Endothelial cell (in vitro differentiated cells): ENCODE measurements at regions not wholly inside any gene's neighbourhood (a gene's known extent, or its start where the extent isn't known, plus 50 kb on each side); places are given as distances from the start of the nearest gene placed in this dataset.

Source experiments
- DNase-seq: peaks from one replicate; pipeline ENCODE4 v3.0.0; 2021; ENCODE audit warnings: low spot score
- H3K27ac Mint-ChIP-seq: one replicate; pipeline ENCODE4 v1.8.0; 2021; ENCODE audit warnings: mixed read lengths, inconsistent platforms; ENCODE audit not compliant: unreplicated experiment
- H3K27me3 Mint-ChIP-seq: one replicate; pipeline ENCODE4 v1.8.0; 2021; ENCODE audit warnings: mild to moderate bottlenecking, moderate library complexity, mixed read lengths, inconsistent platforms; ENCODE audit not compliant: unreplicated experiment
- H3K36me3 Mint-ChIP-seq: one replicate; pipeline ENCODE4 v1.8.0; 2021; ENCODE audit warnings: mild to moderate bottlenecking, low read depth, mixed read lengths, inconsistent platforms; ENCODE audit not compliant: unreplicated experiment
- H3K4me1 Mint-ChIP-seq: one replicate; pipeline ENCODE4 v1.8.0; 2021; ENCODE audit warnings: mild to moderate bottlenecking, mixed read lengths, inconsistent platforms; ENCODE audit not compliant: unreplicated experiment
- H3K4me3 Mint-ChIP-seq: one replicate; pipeline ENCODE4 v1.8.0; 2021; ENCODE audit warnings: mild to moderate bottlenecking, mixed read lengths, inconsistent platforms; ENCODE audit not compliant: unreplicated experiment
- H3K9me3 Mint-ChIP-seq: one replicate; pipeline ENCODE4 v1.8.0; 2021; ENCODE audit warnings: mixed read lengths, inconsistent platforms; ENCODE audit not compliant: unreplicated experiment
- TF ChIP-seq, protein P1 (sequence below): fragments of 200-600 bp; sonication (generic); IDR thresholded peaks from one replicate; pipeline ENCODE4 v1.5.0; 2021; ENCODE audit warnings: antibody characterized with exemption; ENCODE audit not compliant: unreplicated experiment

DNA sequence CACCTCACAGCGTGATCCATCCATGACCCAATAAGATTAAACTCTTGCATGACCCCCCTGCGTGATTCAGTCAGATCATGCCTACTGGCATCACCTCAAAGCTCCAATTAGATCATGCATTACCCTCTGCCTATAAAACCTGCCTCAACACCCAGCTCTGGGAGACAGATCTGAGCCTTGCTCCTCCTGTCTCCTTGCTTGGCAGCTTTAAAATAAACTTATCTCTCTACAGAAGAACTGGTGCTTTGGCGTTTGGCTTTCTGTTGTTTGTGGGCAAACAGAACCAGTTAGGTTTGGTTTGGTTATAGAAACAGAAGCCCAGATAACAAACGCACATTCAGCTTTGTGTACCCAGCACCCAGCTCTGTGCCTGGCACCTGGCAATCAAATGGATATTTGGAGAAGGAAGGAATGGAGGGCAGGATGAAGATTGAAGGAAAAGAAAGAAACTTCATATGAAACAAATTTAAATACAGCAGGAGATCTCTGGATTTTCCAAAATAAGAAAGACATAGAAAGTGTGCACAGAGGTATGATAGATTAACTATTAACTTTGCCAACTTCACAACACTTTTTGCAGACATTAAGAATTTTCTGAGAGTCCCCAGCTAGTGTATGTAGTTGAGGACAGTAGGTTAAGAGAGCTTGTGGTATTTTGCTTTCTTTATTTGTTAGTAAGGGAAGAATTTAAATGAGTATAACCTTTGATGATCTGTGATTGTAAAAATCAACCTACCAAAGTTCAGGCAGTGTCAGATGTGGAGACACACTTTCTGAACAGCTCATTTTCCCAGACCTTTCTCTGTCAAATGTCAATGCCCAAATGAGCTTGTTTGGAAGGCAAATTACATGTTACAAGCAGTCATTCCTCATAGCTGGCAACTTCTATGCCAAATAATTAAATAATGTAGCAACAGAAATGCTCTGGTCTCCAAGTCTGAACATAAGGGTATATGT lies 102.1 kb upstream of the ASTN2 start:
- peaks cover 3% of the 10 kb centered on the region for H3K27me3 Mint-ChIP-seq
- no peaks in the 10 kb centered on the region for H3K36me3 Mint-ChIP-seq
- H3K4me3 Mint-ChIP-seq = no peak overlapping the region
- no peak overlapping the region for H3K27ac Mint-ChIP-seq
- no peaks in the 10 kb centered on the region for H3K4me1 Mint-ChIP-seq
- TF ChIP-seq, protein P1, sequence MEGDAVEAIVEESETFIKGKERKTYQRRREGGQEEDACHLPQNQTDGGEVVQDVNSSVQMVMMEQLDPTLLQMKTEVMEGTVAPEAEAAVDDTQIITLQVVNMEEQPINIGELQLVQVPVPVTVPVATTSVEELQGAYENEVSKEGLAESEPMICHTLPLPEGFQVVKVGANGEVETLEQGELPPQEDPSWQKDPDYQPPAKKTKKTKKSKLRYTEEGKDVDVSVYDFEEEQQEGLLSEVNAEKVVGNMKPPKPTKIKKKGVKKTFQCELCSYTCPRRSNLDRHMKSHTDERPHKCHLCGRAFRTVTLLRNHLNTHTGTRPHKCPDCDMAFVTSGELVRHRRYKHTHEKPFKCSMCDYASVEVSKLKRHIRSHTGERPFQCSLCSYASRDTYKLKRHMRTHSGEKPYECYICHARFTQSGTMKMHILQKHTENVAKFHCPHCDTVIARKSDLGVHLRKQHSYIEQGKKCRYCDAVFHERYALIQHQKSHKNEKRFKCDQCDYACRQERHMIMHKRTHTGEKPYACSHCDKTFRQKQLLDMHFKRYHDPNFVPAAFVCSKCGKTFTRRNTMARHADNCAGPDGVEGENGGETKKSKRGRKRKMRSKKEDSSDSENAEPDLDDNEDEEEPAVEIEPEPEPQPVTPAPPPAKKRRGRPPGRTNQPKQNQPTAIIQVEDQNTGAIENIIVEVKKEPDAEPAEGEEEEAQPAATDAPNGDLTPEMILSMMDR = no peak
- H3K9me3 Mint-ChIP-seq = no peaks in the 10 kb centered on the region
- no peak for DNase-seq

DNA sequence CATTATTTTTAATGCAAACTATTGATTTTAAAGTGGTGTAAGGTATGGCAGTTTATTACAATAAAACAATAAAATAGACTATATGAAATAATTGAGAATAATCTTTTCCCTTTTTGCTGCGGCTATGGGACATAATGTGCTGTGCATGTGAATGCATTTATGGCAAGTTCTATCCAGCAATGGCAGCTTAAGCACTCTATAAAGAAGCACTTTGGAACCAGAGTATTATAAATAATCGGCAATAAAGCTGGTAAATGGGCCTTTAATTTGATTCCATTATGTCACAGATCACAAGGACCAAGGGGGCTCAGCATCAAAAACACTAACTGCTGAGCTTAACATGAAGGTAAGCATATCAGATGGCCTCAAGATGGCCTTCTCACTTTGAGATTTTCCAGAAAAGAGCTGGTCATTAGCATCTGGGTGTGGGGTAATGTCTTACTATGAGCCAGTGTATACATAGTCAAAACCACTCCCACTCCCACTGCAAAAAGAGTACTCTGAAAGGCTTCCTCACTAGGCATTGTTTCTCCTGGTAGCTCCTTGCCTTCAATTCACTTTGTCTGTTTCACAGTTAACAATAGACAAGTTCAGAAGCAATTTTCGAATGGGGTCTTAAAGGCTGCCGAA lies 97.1 kb upstream of the ASTN2 start:
- DNase-seq = no peak
- Mint-ChIP-seq H3K27me3 (peaks cover 3% of the 10 kb centered on the region), H3K9me3 (no peaks in the 10 kb centered on the region), H3K36me3 (no peaks in the 10 kb centered on the region), H3K27ac (no peak overlapping the region), H3K4me3 (no peak overlapping the region), H3K4me1 (no peaks in the 10 kb centered on the region)
- TF ChIP-seq, protein P1 = no peak

DNA sequence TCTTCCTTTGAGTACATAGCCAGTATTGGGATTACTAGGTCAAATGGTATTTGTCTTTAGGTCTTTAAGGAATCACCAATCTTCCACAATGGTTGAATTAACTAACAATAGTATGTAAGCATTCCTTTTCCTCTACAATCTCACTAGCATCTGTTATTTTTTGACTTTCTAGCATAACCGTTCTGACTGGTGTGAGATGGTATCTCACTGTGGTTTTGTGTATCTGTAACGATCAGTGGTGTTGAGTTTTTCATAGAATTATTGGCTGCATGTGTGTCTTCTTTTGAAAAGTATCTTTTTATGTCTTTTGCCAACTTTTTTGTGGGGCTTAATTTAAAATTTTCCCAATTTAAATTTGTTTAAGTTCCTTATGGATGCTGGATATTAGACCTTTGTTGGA lies 81.5 kb upstream of the ASTN2 start:
- Mint-ChIP-seq H3K27me3 (no peaks in the 10 kb centered on the region), H3K27ac (no peak overlapping the region), H3K4me3 (no peak overlapping the region), H3K9me3 (no peaks in the 10 kb centered on the region), H3K4me1 (no peaks in the 10 kb centered on the region), H3K36me3 (no peaks in the 10 kb centered on the region)
- TF ChIP-seq, protein P1 = no peak
- DNase-seq = no peak

DNA sequence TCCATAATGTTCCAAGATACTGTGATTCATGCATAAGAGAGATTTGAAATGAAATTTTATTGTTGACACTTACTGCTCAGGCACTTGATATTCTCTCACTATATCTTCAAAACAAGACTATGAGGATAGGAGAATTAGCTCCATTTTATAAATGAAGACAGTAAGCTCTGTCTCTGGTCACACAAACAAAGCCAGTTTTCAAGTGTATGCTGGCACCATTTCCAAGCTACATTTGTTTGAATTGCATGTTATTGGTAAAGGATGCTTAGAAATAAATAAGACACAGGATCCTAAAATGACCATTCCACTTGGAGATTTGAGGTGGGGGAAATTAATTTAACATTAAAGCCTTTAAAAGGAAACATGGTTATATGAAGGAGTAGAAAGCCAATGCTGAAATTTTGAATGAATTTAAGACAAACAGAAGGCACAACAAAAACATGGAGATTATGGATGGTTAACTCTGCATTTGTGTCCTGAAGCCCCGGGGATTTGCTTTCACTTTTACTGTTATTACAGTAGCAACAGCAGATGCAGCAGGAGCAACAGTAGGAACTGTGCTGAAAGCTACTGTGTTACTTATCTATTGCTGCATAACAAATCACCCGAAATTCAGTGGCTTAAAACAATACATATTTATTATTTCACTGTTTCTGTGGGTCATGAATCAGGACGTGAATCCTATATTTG lies 79.7 kb upstream of the ASTN2 start:
- TF ChIP-seq, protein P1 = no peak
- H3K4me1 Mint-ChIP-seq = no peaks in the 10 kb centered on the region
- no peaks in the 10 kb centered on the region for H3K36me3 Mint-ChIP-seq
- no peak overlapping the region for H3K4me3 Mint-ChIP-seq
- no peak overlapping the region for H3K27ac Mint-ChIP-seq
- no peaks in the 10 kb centered on the region for H3K27me3 Mint-ChIP-seq
- H3K9me3 Mint-ChIP-seq = no peaks in the 10 kb centered on the region
- no peak for DNase-seq
